ENCODE measurements at regions not wholly inside any gene's neighbourhood (a gene's known extent, or its start where the extent isn't known, plus 50 kb on each side); places are given as distances from the start of the nearest gene placed in this dataset.
"Not testable (repeated sequence)": the region's sequence is repeated elsewhere in the genome, so short reads cannot be mapped to it uniquely, and the experiment has no call there.

- not testable (repeated sequence) for H3K27ac ChIP-seq
Measured at GRCh38 chr10:46645110-46645509, 66.2 kb downstream of the SYT15 start.

GRCh38 chr10:46646132-46646531 is 67.2 kb downstream of the SYT15 start:
- not testable (repeated sequence) for H3K27ac ChIP-seq

GRCh38 chr10:46650967-46651366 is 72.0 kb downstream of the SYT15 start:
- H3K27ac ChIP-seq, result not testable (repeated sequence)

- not testable (repeated sequence) for H3K27ac ChIP-seq
Measured at GRCh38 chr10:46657437-46657836, 78.5 kb downstream of the SYT15 start.

GRCh38 chr10:46660027-46660834 is 81.3 kb downstream of the SYT15 start:
- not testable (repeated sequence) for H3K27ac ChIP-seq

GRCh38 chr10:46660835-46661164 is 81.9 kb downstream of the SYT15 start:
- H3K27ac ChIP-seq, result not testable (repeated sequence)

GRCh38 chr10:46665536-46665935 is 86.6 kb downstream of the SYT15 start:
- not testable (repeated sequence) for H3K27ac ChIP-seq

GRCh38 chr10:46668357-46668997 is 89.5 kb downstream of the SYT15 start:
- not testable (repeated sequence) for H3K27ac ChIP-seq

- H3K27ac ChIP-seq, result not testable (repeated sequence)
Measured at GRCh38 chr10:46677836-46678435, 99.0 kb downstream of the SYT15 start.

- H3K27ac ChIP-seq, result not testable (repeated sequence)
Measured at GRCh38 chr10:46691397-46691796, 112.5 kb downstream of the SYT15 start.

- not testable (repeated sequence) for H3K27ac ChIP-seq
- peak; percentile 27 for TF ChIP-seq CTCF (conservative IDR thresholded peaks at IDR 0.05)
Measured at GRCh38 chr10:46693218-46693617, 114.3 kb downstream of the SYT15 start.

- H3K27ac ChIP-seq, result not testable (repeated sequence)
Measured at GRCh38 chr10:46717264-46717663, 138.3 kb downstream of the SYT15 start.

- H3K27ac ChIP-seq, result not testable (repeated sequence)
Measured at GRCh38 chr10:46718014-46718413, 139.1 kb downstream of the SYT15 start.

GRCh38 chr10:46720386-46720785 is 141.5 kb downstream of the SYT15 start:
- not testable (repeated sequence) for H3K27ac ChIP-seq

GRCh38 chr10:46720811-46721518 is 142.0 kb downstream of the SYT15 start:
- not testable (repeated sequence) for H3K27ac ChIP-seq

- not testable (repeated sequence) for H3K27ac ChIP-seq
Measured at GRCh38 chr10:46724258-46724657, 145.3 kb downstream of the SYT15 start.

- not testable (repeated sequence) for H3K27ac ChIP-seq
Measured at GRCh38 chr10:46728359-46728758, 149.4 kb downstream of the SYT15 start.

- not testable (repeated sequence) for H3K27ac ChIP-seq
Measured at GRCh38 chr10:46730729-46731128, 151.8 kb downstream of the SYT15 start.

- not testable (repeated sequence) for H3K27ac ChIP-seq
Measured at GRCh38 chr10:46733635-46734261, 154.8 kb downstream of the SYT15 start.

- not testable (repeated sequence) for H3K27ac ChIP-seq
Measured at GRCh38 chr10:46734262-46734642, 155.3 kb downstream of the SYT15 start.
